OCI-LY7 (cell line): ENCODE measurements at regions not wholly inside any gene's neighbourhood (a gene's known extent, or its start where the extent isn't known, plus 50 kb on each side); places are given as distances from the start of the nearest gene placed in this dataset.

Source experiments
- BruUV-seq: library from RNA; stranded (reverse); fragments of 400-500 nt; replicated peaks from 2 replicates; lab custom pipeline; 2021; lab: Mats Ljungman, UMichigan
- CTCF ChIA-PET: fragments of 300-600 bp; sonication (Branson Sonifier 250); formaldehyde crosslinking; loops from one replicate; lab custom pipeline; 2022; ENCODE audit warnings: antibody characterized with exemption; ENCODE audit not compliant: unreplicated experiment; lab: Charles Lee
- POLR2A ChIA-PET: fragments of 300-600 bp; sonication (Branson Sonifier 250); formaldehyde crosslinking; loops from one replicate; lab custom pipeline; 2022; ENCODE audit warnings: antibody characterized with exemption; lab: Charles Lee
- DNase-seq: peaks from one replicate; pipeline ENCODE4 v3.0.0-alpha.2; 2015; ENCODE audit warnings: low spot score
- H2AFZ ChIP-seq: fragments of 200-600 bp; sonication (generic), shearing (Covaris generic); 2 replicates; pipeline ENCODE4 v1.6.1; 2014; ENCODE audit warnings: mild to moderate bottlenecking, antibody characterized with exemption, low read length, moderate library complexity
- H3K27ac ChIP-seq: fragments of 200-600 bp; sonication (generic); 2 replicates; pipeline ENCODE4 v1.5.1; 2014; ENCODE audit warnings: mixed run types, low read depth, mild to moderate bottlenecking, moderate library complexity, low read length, inconsistent platforms; ENCODE audit not compliant: poor library complexity, severe bottlenecking
- H3K36me3 ChIP-seq: fragments of 200-600 bp; sonication (generic); 2 replicates; pipeline ENCODE4 v1.6.1; 2014; ENCODE audit warnings: mild to moderate bottlenecking, antibody characterized with exemption, low read length, moderate library complexity, mixed read lengths; ENCODE audit not compliant: insufficient read depth
- H3K4me1 ChIP-seq: fragments of 200-600 bp; sonication (generic); 2 replicates; pipeline ENCODE4 v1.5.1; 2014; ENCODE audit warnings: mild to moderate bottlenecking, low read length; ENCODE audit not compliant: insufficient read depth, poor library complexity, severe bottlenecking
- H3K4me2 ChIP-seq: fragments of 200-600 bp; sonication (generic); 2 replicates; pipeline ENCODE4 v1.6.1; 2014; ENCODE audit warnings: mild to moderate bottlenecking, low read length
- H3K4me3 ChIP-seq: fragments of 200-600 bp; sonication (generic); 2 replicates; pipeline ENCODE4 v1.5.1; 2014; ENCODE audit warnings: mild to moderate bottlenecking, low read depth, low read length; ENCODE audit not compliant: poor library complexity, severe bottlenecking
- H3K79me2 ChIP-seq: fragments of 200-600 bp; sonication (generic); 2 replicates; pipeline ENCODE4 v1.6.1; 2016; ENCODE audit warnings: low read depth, mild to moderate bottlenecking, low read length, moderate library complexity, mixed read lengths; ENCODE audit not compliant: insufficient read depth
- H3K9me2 ChIP-seq: fragments of 200-600 bp; sonication (generic); 2 replicates; pipeline ENCODE4 v1.6.1; 2016; ENCODE audit warnings: mild to moderate bottlenecking, low read length, mixed read lengths; ENCODE audit not compliant: insufficient read depth
- H3K9me3 ChIP-seq: fragments of 200-600 bp; sonication (generic); 2 replicates; pipeline ENCODE4 v1.6.1; 2014; ENCODE audit warnings: mild to moderate bottlenecking, mixed run types, low read length, mixed read lengths
- H4K20me1 ChIP-seq: fragments of 200-600 bp; sonication (generic); 2 replicates; pipeline ENCODE4 v1.6.1; 2014; ENCODE audit warnings: mild to moderate bottlenecking, antibody characterized with exemption, low read length, moderate library complexity, mixed read lengths; ENCODE audit not compliant: insufficient read depth
- CTCF ChIP-seq: fragments of 200-600 bp; sonication (generic); conservative IDR thresholded peaks from 2 replicates; pipeline ENCODE4 v1.5.1; 2014; ENCODE audit warnings: mild to moderate bottlenecking, antibody characterized with exemption, low read length, moderate library complexity, mixed read lengths
- EZH2phosphoT487 ChIP-seq: fragments of 200-600 bp; sonication (generic); IDR thresholded peaks from 2 replicates; pipeline ENCODE4 v1.6.1; 2018; ENCODE audit warnings: low read depth, borderline replicate concordance, mild to moderate bottlenecking, mixed run types, antibody characterized with exemption, low read length, moderate library complexity, mixed read lengths
- intact Hi-C: fragments of 100-400 bp; cut with micrococcal nuclease; formaldehyde crosslinking; loops from one replicate; pipeline ENCODE4 v1.10.0; 2022; ENCODE audit not compliant: unreplicated experiment

- Histone ChIP-seq H4K20me1 (no peaks in the 10 kb centered on the region), H3K4me3 (no peak overlapping the region), H2AFZ (no peak overlapping the region), H3K27ac (no peak overlapping the region), H3K9me3 (no peaks in the 10 kb centered on the region), H3K79me2 (no peaks in the 10 kb centered on the region), H3K4me1 (no peaks in the 10 kb centered on the region), H3K36me3 (no peaks in the 10 kb centered on the region), H3K9me2 (no peaks in the 10 kb centered on the region), H3K4me2 (no peak overlapping the region)
- no TSS peak for BruUV-seq
- intact Hi-C loops: no loop called here
- no peak for TF ChIP-seq CTCF
- ChIA-PET POLR2A (interaction anchor here (0.5 kb wide), 1 partner anchor 794 kb away, joined by 3 read pairs; no protein-coding TSS in a partner anchor), CTCF (interaction anchor here (0.6 kb wide), 1 partner anchor 119 kb away, joined by 3 read pairs; no protein-coding TSS in a partner anchor)
- DNase-seq: no peak
Measured at GRCh38 chr10:28874210-28874609, 196.9 kb downstream of the BAMBI start.

GRCh38 chr10:28875549-28876081 lies 198.3 kb downstream of the BAMBI start:
- no peaks in the 10 kb centered on the region for H3K9me3 ChIP-seq
- intact Hi-C loops: no loop called here
- no peak for DNase-seq
- BruUV-seq: no TSS peak
- no peaks in the 10 kb centered on the region for H3K36me3 ChIP-seq
- H3K4me3 ChIP-seq: no peak overlapping the region
- H4K20me1 ChIP-seq: no peaks in the 10 kb centered on the region
- ChIA-PET POLR2A (no interaction called here), CTCF (no interaction called here)
- H3K4me1 ChIP-seq: no peaks in the 10 kb centered on the region
- H3K9me2 ChIP-seq: no peaks in the 10 kb centered on the region
- H3K79me2 ChIP-seq: no peaks in the 10 kb centered on the region
- H3K27ac ChIP-seq: no peak overlapping the region
- H2AFZ ChIP-seq: no peak overlapping the region
- no peak for TF ChIP-seq CTCF
- TF ChIP-seq EZH2phosphoT487: no peak
- no peak overlapping the region for H3K4me2 ChIP-seq

- Histone ChIP-seq H3K27ac (no peak overlapping the region), H3K36me3 (no peaks in the 10 kb centered on the region), H3K9me3 (no peaks in the 10 kb centered on the region), H2AFZ (no peak overlapping the region), H3K9me2 (no peaks in the 10 kb centered on the region), H4K20me1 (no peaks in the 10 kb centered on the region), H3K4me1 (no peaks in the 10 kb centered on the region), H3K4me2 (no peak overlapping the region), H3K79me2 (no peaks in the 10 kb centered on the region), H3K4me3 (no peak overlapping the region)
- BruUV-seq: no TSS peak
- ChIA-PET POLR2A (no interaction called here), CTCF (no interaction called here)
- no peak for DNase-seq
- TF ChIP-seq CTCF (no peak), EZH2phosphoT487 (no peak)
- intact Hi-C loops: no loop called here
Measured at GRCh38 chr10:28878236-28878970, 201.1 kb downstream of the BAMBI start.
